Central memory CD8-positive, alpha-beta T cell (primary cell): ENCODE measurements at regions not wholly inside any gene's neighbourhood (a gene's known extent, or its start where the extent isn't known, plus 50 kb on each side); places are given as distances from the start of the nearest gene placed in this dataset.
"Not testable (repeated sequence)": the region's sequence is repeated elsewhere in the genome, so short reads cannot be mapped to it uniquely, and the experiment has no call there.

Source experiments
- ATAC-seq: fragments of 150-1000 bp; cut with Tn5 transposase; replicated peaks from 2 replicates; pipeline ENCODE4 v1.10.0; 2022; ENCODE audit warnings: mild to moderate bottlenecking, moderate FRiP score, moderate number of reproducible peaks; ENCODE audit not compliant: poor library complexity, severe bottlenecking; ENCODE audit errors: extremely low read depth
- DNase-seq, 2 donors: peaks; one replicate each; pipeline ENCODE4 v3.0.0; 2021; ENCODE audit warnings: low spot score in 2 of 2
- H3K27ac Mint-ChIP-seq: one replicate; pipeline ENCODE4 v1.8.0; 2022; ENCODE audit warnings: low read depth, mild to moderate bottlenecking, moderate library complexity, mixed read lengths
- H3K27me3 Mint-ChIP-seq: one replicate; pipeline ENCODE4 v1.8.0; 2022; ENCODE audit warnings: mixed read lengths
- H3K36me3 Mint-ChIP-seq: one replicate; pipeline ENCODE4 v1.8.0; 2022; ENCODE audit warnings: mild to moderate bottlenecking, moderate library complexity, mixed read lengths; ENCODE audit not compliant: insufficient read depth
- H3K4me1 Mint-ChIP-seq: one replicate; pipeline ENCODE4 v1.8.0; 2022; ENCODE audit warnings: mixed read lengths
- H3K4me3 Mint-ChIP-seq: one replicate; pipeline ENCODE4 v1.8.0; 2022; ENCODE audit warnings: mild to moderate bottlenecking, moderate library complexity, mixed read lengths
- H3K9me3 Mint-ChIP-seq: one replicate; pipeline ENCODE4 v1.8.0; 2022; ENCODE audit warnings: mixed read lengths

- H3K27me3 Mint-ChIP-seq: peaks cover 4% of the 10 kb centered on the region
- no peaks in the 10 kb centered on the region for H3K36me3 Mint-ChIP-seq
- H3K9me3 Mint-ChIP-seq: no peaks in the 10 kb centered on the region
- H3K4me3 Mint-ChIP-seq: no peak overlapping the region
- no peak for DNase-seq
- ATAC-seq: no peak
- H3K4me1 Mint-ChIP-seq: no peaks in the 10 kb centered on the region
- H3K27ac Mint-ChIP-seq: no peak overlapping the region
These were observed 218.4 kb downstream of the LMBRD1 start for GRCh38 chr6:69578361-69578890.

GRCh38 chr6:69571234-69571633 is 225.6 kb downstream of the LMBRD1 start:
- Mint-ChIP-seq H3K27me3 (peaks cover 11% of the 10 kb centered on the region), H3K27ac (no peak overlapping the region), H3K9me3 (no peaks in the 10 kb centered on the region), H3K4me3 (no peak overlapping the region), H3K36me3 (no peaks in the 10 kb centered on the region), H3K4me1 (no peaks in the 10 kb centered on the region)
- no peak for DNase-seq
- ATAC-seq: no peak

DNA sequence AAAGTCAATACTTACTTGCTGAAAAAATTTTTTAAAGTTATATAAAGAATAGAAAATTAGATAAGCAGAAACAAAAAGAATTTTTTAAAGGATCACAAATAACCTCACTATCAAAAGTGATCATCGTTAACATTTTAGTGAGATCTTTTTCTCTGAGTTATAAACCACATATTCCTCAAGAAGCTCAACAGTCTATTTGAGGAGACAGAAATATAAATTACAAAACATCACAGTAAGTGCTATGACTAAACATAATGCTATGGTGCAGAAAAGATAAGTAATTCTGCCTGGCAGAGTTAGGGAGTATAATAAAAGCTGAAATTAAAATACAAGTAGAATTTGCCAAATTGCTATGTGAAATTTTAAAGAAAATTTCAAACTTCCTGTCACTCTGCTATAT is 226.7 kb downstream of the LMBRD1 start:
- ATAC-seq (no peak), DNase-seq (no peak)
- peaks cover 11% of the 10 kb centered on the region for H3K27me3 Mint-ChIP-seq
- no peak overlapping the region for H3K4me3 Mint-ChIP-seq
- no peaks in the 10 kb centered on the region for H3K9me3 Mint-ChIP-seq
- no peaks in the 10 kb centered on the region for H3K36me3 Mint-ChIP-seq
- no peak overlapping the region for H3K27ac Mint-ChIP-seq
- H3K4me1 Mint-ChIP-seq: no peaks in the 10 kb centered on the region

DNA sequence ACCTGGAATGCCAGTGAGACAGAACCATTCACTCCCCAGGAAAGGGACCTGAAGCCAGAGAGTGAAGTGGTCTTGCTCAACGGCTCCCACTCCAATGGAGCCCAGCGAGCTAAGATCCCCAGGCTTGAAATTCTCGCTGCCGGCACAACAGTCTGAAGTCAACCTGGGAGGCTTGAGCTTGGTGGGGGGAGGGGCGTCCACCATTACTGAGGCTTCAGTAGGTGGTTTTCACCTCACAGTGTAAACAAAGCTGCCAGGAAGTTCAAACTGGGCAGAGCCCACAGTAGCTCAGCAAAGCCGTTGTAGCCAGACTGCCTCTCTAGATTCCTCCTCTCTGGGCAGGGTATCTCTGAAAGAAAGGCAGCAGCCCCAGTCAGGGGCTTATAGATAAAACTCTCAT is 236.2 kb downstream of the LMBRD1 start:
- DNase-seq, H3K4me1 Mint-ChIP-seq, H3K36me3 Mint-ChIP-seq, ATAC-seq, H3K4me3 Mint-ChIP-seq, H3K27me3 Mint-ChIP-seq, H3K27ac Mint-ChIP-seq: not testable (repeated sequence)
- H3K9me3 Mint-ChIP-seq: peaks cover 12% of the 10 kb centered on the region

- H3K36me3 Mint-ChIP-seq: no peaks in the 10 kb centered on the region
- H3K4me1 Mint-ChIP-seq: no peaks in the 10 kb centered on the region
- H3K27ac Mint-ChIP-seq: no peak overlapping the region
- DNase-seq (no peak), ATAC-seq (no peak)
- H3K27me3 Mint-ChIP-seq: no peaks in the 10 kb centered on the region
- no peak overlapping the region for H3K4me3 Mint-ChIP-seq
- H3K9me3 Mint-ChIP-seq: no peaks in the 10 kb centered on the region
These were observed 241.6 kb downstream of the LMBRD1 start for GRCh38 chr6:69555088-69555638.

DNA sequence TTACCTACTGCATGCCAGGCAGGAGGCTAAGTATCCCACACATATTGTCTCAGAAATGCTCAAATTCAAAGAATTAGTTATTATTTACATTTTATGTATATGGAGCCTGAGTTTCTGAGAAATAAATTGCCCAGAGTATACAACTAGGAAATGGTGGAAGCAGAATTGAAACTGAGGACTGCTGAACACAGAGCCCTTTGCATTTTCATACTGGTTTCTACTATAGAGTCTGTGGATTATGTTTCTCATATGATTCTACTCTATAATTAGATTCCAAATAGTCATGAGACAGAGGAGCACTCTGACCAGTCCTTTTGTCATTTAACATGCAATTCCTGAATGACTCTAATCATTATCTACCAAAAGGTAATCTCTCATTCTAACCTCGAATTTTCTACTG is 254.3 kb downstream of the LMBRD1 start:
- DNase-seq (no peak), ATAC-seq (no peak)
- H3K4me3 Mint-ChIP-seq: no peak overlapping the region
- H3K9me3 Mint-ChIP-seq: no peaks in the 10 kb centered on the region
- no peaks in the 10 kb centered on the region for H3K4me1 Mint-ChIP-seq
- no peak overlapping the region for H3K27ac Mint-ChIP-seq
- no peaks in the 10 kb centered on the region for H3K36me3 Mint-ChIP-seq
- no peaks in the 10 kb centered on the region for H3K27me3 Mint-ChIP-seq

DNA sequence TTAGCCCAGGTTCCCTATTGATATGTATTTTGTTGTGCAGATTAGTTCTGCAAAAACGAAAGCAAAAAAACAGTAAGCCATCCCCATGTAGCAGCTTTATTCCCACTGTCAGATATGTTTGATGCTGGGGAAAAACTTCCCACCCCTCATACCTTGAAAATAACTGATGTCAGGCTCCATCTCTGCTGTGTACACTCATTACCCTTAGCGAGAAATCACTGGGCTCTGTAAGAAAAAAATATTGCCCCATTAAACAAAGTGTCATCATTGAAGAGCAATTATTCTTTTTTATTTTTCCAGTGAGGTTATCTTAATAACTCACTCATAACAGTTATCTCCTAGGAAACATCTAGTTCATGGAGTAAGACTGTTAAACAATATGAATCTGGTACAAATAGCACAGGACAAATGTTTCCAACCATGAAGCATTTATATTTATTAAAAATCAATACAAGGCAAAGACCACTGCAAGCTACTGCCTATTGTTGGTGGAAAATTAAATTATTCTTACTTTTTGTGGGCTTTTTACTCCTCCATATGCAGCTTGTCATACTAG is 268.8 kb downstream of the LMBRD1 start:
- H3K4me3 Mint-ChIP-seq: no peak overlapping the region
- ATAC-seq: no peak

GRCh38 chr6:69515480-69515879 is 281.3 kb downstream of the LMBRD1 start:
- not testable (repeated sequence) for DNase-seq, H3K9me3 Mint-ChIP-seq, ATAC-seq, H3K4me3 Mint-ChIP-seq, H3K36me3 Mint-ChIP-seq, H3K27me3 Mint-ChIP-seq, H3K27ac Mint-ChIP-seq, H3K4me1 Mint-ChIP-seq

More for the DNA sequence above, 268.8 kb downstream of the LMBRD1 start:
- DNase-seq: no peak
- Mint-ChIP-seq H3K27me3 (no peaks in the 10 kb centered on the region), H3K27ac (no peak overlapping the region), H3K4me1 (no peaks in the 10 kb centered on the region), H3K36me3 (no peaks in the 10 kb centered on the region), H3K9me3 (no peaks in the 10 kb centered on the region)

GRCh38 chr6:69494595-69494994 is 302.2 kb downstream of the LMBRD1 start:
- H3K27me3 Mint-ChIP-seq: no peaks in the 10 kb centered on the region
- ATAC-seq: no peak
- DNase-seq: no peak
- no peaks in the 10 kb centered on the region for H3K4me1 Mint-ChIP-seq
- no peak overlapping the region for H3K4me3 Mint-ChIP-seq
- H3K27ac Mint-ChIP-seq: no peak overlapping the region
- H3K9me3 Mint-ChIP-seq: peaks cover 18% of the 10 kb centered on the region
- H3K36me3 Mint-ChIP-seq: no peaks in the 10 kb centered on the region

DNA sequence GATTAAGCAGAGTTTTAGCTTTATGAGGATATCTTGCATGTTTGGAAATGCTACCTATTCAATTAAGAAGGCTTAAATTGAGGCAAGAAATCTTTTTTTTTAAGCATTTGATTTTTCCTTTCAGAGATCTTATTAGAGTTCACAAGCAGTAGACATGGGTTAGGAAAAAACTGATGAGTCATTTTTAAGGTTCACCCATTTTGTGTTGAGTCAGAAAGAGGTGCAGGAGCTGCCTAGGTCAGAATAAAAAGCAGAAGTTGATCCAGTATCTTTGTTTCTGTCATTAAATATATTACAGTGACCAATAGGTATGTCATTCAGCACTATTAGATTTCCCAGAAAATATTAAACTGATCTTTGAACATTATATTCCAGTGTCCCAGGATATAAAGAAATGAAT is 306.8 kb downstream of the LMBRD1 start:
- Mint-ChIP-seq H3K27ac (no peak overlapping the region), H3K36me3 (no peaks in the 10 kb centered on the region), H3K4me3 (no peak overlapping the region), H3K9me3 (peaks cover 18% of the 10 kb centered on the region), H3K27me3 (no peaks in the 10 kb centered on the region), H3K4me1 (no peaks in the 10 kb centered on the region)
- ATAC-seq (no peak), DNase-seq (no peak)

DNA sequence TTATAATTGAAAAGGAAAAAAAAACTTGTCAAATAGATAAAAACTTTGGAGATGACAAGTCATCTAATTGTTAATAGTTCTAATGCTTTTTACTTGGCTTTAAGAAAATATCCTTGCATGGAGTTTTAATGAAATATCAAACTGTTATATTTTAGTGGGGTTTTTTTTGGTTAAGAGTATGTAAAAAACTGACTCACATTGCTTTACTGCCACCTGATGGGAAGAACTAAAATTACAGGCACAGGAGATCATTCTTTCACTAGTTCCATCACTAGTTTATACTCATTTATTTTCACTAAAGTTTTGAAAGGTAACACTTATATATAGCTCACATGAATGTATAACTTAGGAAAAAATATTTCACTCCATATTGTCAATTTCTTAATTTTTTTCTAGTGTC is 309.1 kb downstream of the LMBRD1 start:
- no peaks in the 10 kb centered on the region for H3K4me1 Mint-ChIP-seq
- H3K4me3 Mint-ChIP-seq: no peak overlapping the region
- peaks cover 1% of the 10 kb centered on the region for H3K9me3 Mint-ChIP-seq
- peaks cover 2% of the 10 kb centered on the region for H3K36me3 Mint-ChIP-seq
- ATAC-seq (no peak), DNase-seq (no peak)
- H3K27me3 Mint-ChIP-seq: no peaks in the 10 kb centered on the region
- no peak overlapping the region for H3K27ac Mint-ChIP-seq

GRCh38 chr6:69466979-69467570 is 329.7 kb downstream of the LMBRD1 start:
- H3K4me1 Mint-ChIP-seq: no peaks in the 10 kb centered on the region
- no peak overlapping the region for H3K4me3 Mint-ChIP-seq
- no peak overlapping the region for H3K27ac Mint-ChIP-seq
- DNase-seq: no peak
- no peaks in the 10 kb centered on the region for H3K9me3 Mint-ChIP-seq
- no peaks in the 10 kb centered on the region for H3K27me3 Mint-ChIP-seq
- ATAC-seq: no peak
- no peaks in the 10 kb centered on the region for H3K36me3 Mint-ChIP-seq

- Mint-ChIP-seq H3K27ac (no peak overlapping the region), H3K4me1 (no peaks in the 10 kb centered on the region), H3K27me3 (no peaks in the 10 kb centered on the region), H3K9me3 (peaks cover 6% of the 10 kb centered on the region), H3K36me3 (no peaks in the 10 kb centered on the region), H3K4me3 (no peak overlapping the region)
- ATAC-seq (no peak), DNase-seq (no peak)
These were observed 330.9 kb downstream of the LMBRD1 start for GRCh38 chr6:69465866-69466265.
